ENCODE measurements at regions not wholly inside any gene's neighbourhood (a gene's known extent, or its start where the extent isn't known, plus 50 kb on each side); places are given as distances from the start of the nearest gene placed in this dataset.

GRCh38 chr2:2466534-2466933 lies 135.5 kb upstream of the MYT1L start:
- H3K4me2 ChIP-seq = no peak overlapping the region
- H3K79me2 ChIP-seq = no peaks in the 10 kb centered on the region
- H3K9me2 ChIP-seq (replicated peaks; ENCODE audit: insufficient read depth) = no peaks in the 10 kb centered on the region
- DNase-seq (ENCODE audit: low spot score) = no peak
- no peak overlapping the region for H2AFZ ChIP-seq
- 83% methylated on average over 9 of the region's 9 CpGs for WGBS (ENCODE audit: low lambda C conversion rate, missing lambda C conversion rate)
- no peak overlapping the region for H3K4me3 ChIP-seq
- no peaks in the 10 kb centered on the region for H3K9me3 ChIP-seq (ENCODE audit: low read depth)
- no peaks in the 10 kb centered on the region for H3K36me3 ChIP-seq (replicated peaks; ENCODE audit: insufficient read depth, low read depth)
- H3K27ac ChIP-seq = no peak overlapping the region
- H3K27me3 ChIP-seq = no peaks in the 10 kb centered on the region
- H3K4me1 ChIP-seq (ENCODE audit: insufficient read depth) = no peaks in the 10 kb centered on the region
- no peaks in the 10 kb centered on the region for H4K20me1 ChIP-seq (ENCODE audit: insufficient read depth, poor library complexity, severe bottlenecking)
- TF ChIP-seq EZH2 (IDR thresholded peaks at IDR 0.05; ENCODE audit: borderline replicate concordance) (no peak), EZH2phosphoT487 (IDR thresholded peaks at IDR 0.05; ENCODE audit: low read depth, severe bottlenecking, unreplicated experiment) (no peak)
- TF ChIP-seq, protein P1, sequence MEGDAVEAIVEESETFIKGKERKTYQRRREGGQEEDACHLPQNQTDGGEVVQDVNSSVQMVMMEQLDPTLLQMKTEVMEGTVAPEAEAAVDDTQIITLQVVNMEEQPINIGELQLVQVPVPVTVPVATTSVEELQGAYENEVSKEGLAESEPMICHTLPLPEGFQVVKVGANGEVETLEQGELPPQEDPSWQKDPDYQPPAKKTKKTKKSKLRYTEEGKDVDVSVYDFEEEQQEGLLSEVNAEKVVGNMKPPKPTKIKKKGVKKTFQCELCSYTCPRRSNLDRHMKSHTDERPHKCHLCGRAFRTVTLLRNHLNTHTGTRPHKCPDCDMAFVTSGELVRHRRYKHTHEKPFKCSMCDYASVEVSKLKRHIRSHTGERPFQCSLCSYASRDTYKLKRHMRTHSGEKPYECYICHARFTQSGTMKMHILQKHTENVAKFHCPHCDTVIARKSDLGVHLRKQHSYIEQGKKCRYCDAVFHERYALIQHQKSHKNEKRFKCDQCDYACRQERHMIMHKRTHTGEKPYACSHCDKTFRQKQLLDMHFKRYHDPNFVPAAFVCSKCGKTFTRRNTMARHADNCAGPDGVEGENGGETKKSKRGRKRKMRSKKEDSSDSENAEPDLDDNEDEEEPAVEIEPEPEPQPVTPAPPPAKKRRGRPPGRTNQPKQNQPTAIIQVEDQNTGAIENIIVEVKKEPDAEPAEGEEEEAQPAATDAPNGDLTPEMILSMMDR (IDR thresholded peaks at IDR 0.05; ENCODE audit: poor library complexity) = no peak

- H3K36me3 ChIP-seq (replicated peaks; ENCODE audit: insufficient read depth, low read depth) = no peaks in the 10 kb centered on the region
- no peak overlapping the region for H3K27ac ChIP-seq
- peak overlapping the region; percentile 65 for H3K4me2 ChIP-seq
- H3K27me3 ChIP-seq = no peaks in the 10 kb centered on the region
- 79% methylated on average over 6 of the region's 6 CpGs for WGBS (ENCODE audit: low lambda C conversion rate, missing lambda C conversion rate)
- no peaks in the 10 kb centered on the region for H4K20me1 ChIP-seq (ENCODE audit: insufficient read depth, poor library complexity, severe bottlenecking)
- no peaks in the 10 kb centered on the region for H3K4me1 ChIP-seq (ENCODE audit: insufficient read depth)
- no peak for DNase-seq (ENCODE audit: low spot score)
- H3K9me2 ChIP-seq (replicated peaks; ENCODE audit: insufficient read depth) = no peaks in the 10 kb centered on the region
- no peaks in the 10 kb centered on the region for H3K9me3 ChIP-seq (ENCODE audit: low read depth)
- no peaks in the 10 kb centered on the region for H3K79me2 ChIP-seq
- peak overlapping the region; percentile 63 for H2AFZ ChIP-seq
- TF ChIP-seq, protein P1 (IDR thresholded peaks at IDR 0.05; ENCODE audit: poor library complexity) = no peak
- no peak overlapping the region for H3K4me3 ChIP-seq
Observed at GRCh38 chr2:2464643-2465042, 133.6 kb upstream of the MYT1L start.

DNA sequence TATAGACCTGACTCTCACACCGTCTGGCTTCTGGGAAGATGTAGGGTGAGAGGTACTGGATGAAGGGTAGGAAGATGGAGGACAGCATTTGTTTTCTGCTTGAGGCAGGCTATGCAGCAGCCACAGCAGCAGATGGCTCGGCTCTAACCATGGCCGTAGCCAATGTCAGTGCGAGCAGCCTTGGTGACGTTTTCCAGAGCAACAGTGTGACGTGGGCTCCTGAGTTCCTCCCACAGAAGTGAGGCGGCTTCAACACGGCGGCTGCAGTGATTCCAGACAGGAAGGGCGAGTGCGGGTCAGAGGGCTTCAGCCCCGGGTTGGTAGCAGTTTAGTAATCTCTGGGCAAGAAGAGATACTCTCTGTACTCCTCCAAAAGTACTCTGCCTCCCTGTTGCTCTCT lies 133.0 kb upstream of the MYT1L start:
- Histone ChIP-seq H3K36me3 (replicated peaks; ENCODE audit: insufficient read depth, low read depth) (no peaks in the 10 kb centered on the region), H3K9me2 (replicated peaks; ENCODE audit: insufficient read depth) (no peaks in the 10 kb centered on the region), H4K20me1 (ENCODE audit: insufficient read depth, poor library complexity, severe bottlenecking) (no peaks in the 10 kb centered on the region), H3K4me1 (ENCODE audit: insufficient read depth) (no peaks in the 10 kb centered on the region), H2AFZ (peak overlapping the region; percentile 63), H3K9me3 (ENCODE audit: low read depth) (no peaks in the 10 kb centered on the region), H3K27me3 (no peaks in the 10 kb centered on the region), H3K4me2 (peak overlapping the region; percentile 65), H3K79me2 (no peaks in the 10 kb centered on the region), H3K27ac (no peak overlapping the region), H3K4me3 (no peak overlapping the region)
- DNase-seq (ENCODE audit: low spot score) = peak; percentile 30
- TF ChIP-seq EZH2phosphoT487 (IDR thresholded peaks at IDR 0.05; ENCODE audit: low read depth, severe bottlenecking, unreplicated experiment) = no peak
- no peak for TF ChIP-seq EZH2 (IDR thresholded peaks at IDR 0.05; ENCODE audit: borderline replicate concordance)
- TF ChIP-seq, protein P1 (IDR thresholded peaks at IDR 0.05; ENCODE audit: poor library complexity) = no peak
- 53% methylated on average over 12 of the region's 12 CpGs for WGBS (ENCODE audit: low lambda C conversion rate, missing lambda C conversion rate)

GRCh38 chr2:2456721-2457120 lies 125.6 kb upstream of the MYT1L start:
- no peaks in the 10 kb centered on the region for H3K36me3 ChIP-seq (replicated peaks; ENCODE audit: insufficient read depth, low read depth)
- TF ChIP-seq EZH2phosphoT487 (IDR thresholded peaks at IDR 0.05; ENCODE audit: low read depth, severe bottlenecking, unreplicated experiment) (no peak), EZH2 (IDR thresholded peaks at IDR 0.05; ENCODE audit: borderline replicate concordance) (no peak)
- TF ChIP-seq, protein P1 (IDR thresholded peaks at IDR 0.05; ENCODE audit: poor library complexity) = no peak

More at GRCh38 chr2:2456721-2457120, 125.6 kb upstream of the MYT1L start:
- H2AFZ ChIP-seq = no peak overlapping the region
- H3K9me3 ChIP-seq (ENCODE audit: low read depth) = no peaks in the 10 kb centered on the region
- no peaks in the 10 kb centered on the region for H3K9me2 ChIP-seq (replicated peaks; ENCODE audit: insufficient read depth)
- WGBS (ENCODE audit: low lambda C conversion rate, missing lambda C conversion rate) = 79% methylated on average over 7 of the region's 7 CpGs
- no peak overlapping the region for H3K4me3 ChIP-seq
- no peak for DNase-seq (ENCODE audit: low spot score)
- H3K27ac ChIP-seq = no peak overlapping the region
- no peaks in the 10 kb centered on the region for H4K20me1 ChIP-seq (ENCODE audit: insufficient read depth, poor library complexity, severe bottlenecking)
- no peaks in the 10 kb centered on the region for H3K27me3 ChIP-seq
- no peaks in the 10 kb centered on the region for H3K79me2 ChIP-seq
- no peak overlapping the region for H3K4me2 ChIP-seq
- H3K4me1 ChIP-seq (ENCODE audit: insufficient read depth) = no peaks in the 10 kb centered on the region
